K562 (cell line): ENCODE measurements at regions not wholly inside any gene's neighbourhood (a gene's known extent, or its start where the extent isn't known, plus 50 kb on each side); places are given as distances from the start of the nearest gene placed in this dataset.
"Not testable (repeated sequence)": the region's sequence is repeated elsewhere in the genome, so short reads cannot be mapped to it uniquely, and the experiment has no call there.

Experiments used
- ATAC-seq: fragments of 200-7000 bp; cut with Tn5 transposase; 3 replicates; pipeline ENCODE4 v1.9.1; 2020; ENCODE audit warnings: moderate library complexity
- BruUV-seq: library from RNA; stranded (reverse); fragments of 400-500 nt; replicated peaks from 2 replicates; lab custom pipeline; 2021; lab: Mats Ljungman, UMichigan
- CTCF ChIA-PET: fragments of 300-600 bp; formaldehyde crosslinking; extraction: SDS; loops from one replicate; lab custom pipeline; 2021; ENCODE audit warnings: low intra/inter-chr PET ratio; lab: Yijun Ruan, JAX
- POLR2A ChIA-PET: fragments of 300-600, 350-650 bp; sonication (Branson Sonifier 250); formaldehyde crosslinking; extraction: SDS; loops from one replicate; lab custom pipeline; 2021; ENCODE audit warnings: antibody characterized with exemption, inconsistent platforms; lab: Yijun Ruan, JAX
- DNase-seq, 4 experiments: peaks; one replicate each; pipeline versions ENCODE4 v3.0.0 to v3.0.0-alpha.2; 2011 to 2018; ENCODE audit warnings: low spot score in 3 of 4, mixed read lengths in 3 of 4; ENCODE audit errors: extremely low read depth in 1 of 4
- FAIRE-seq: peaks from 2 replicates; lab custom pipeline; 2011; peaks lifted over from hg19 to GRCh38; lab: Jason Lieb, UNC
- H2AFZ ChIP-seq: 2 replicates; pipeline ENCODE4 v1.6.0; 2011; ENCODE audit warnings: low read depth, low read length, control low read depth, inconsistent platforms
- H3K27ac ChIP-seq: fragments of 200-600 bp; 3 replicates; pipeline ENCODE4 v1.8.0; 2011; ENCODE audit warnings: low read depth, mild to moderate bottlenecking, control low read depth, inconsistent platforms, low read length, moderate library complexity, mixed read lengths; ENCODE audit errors: extremely low read depth
- H3K27me3 ChIP-seq, 2 experiments: fragments of 300-600 bp in 1 of 2; 2 replicates in 1 of 2; 3 replicates in 1 of 2; pipeline versions ENCODE4 v1.6.0 to v1.8.0; 2011; ENCODE audit warnings: inconsistent platforms in 2 of 2, low read length in 2 of 2, mild to moderate bottlenecking in 1 of 2, mixed read lengths in 1 of 2, moderate library complexity in 1 of 2; ENCODE audit not compliant: control insufficient read depth in 2 of 2, insufficient read depth in 2 of 2
- H3K36me3 ChIP-seq: fragments of 300-600 bp; 3 replicates; pipeline ENCODE4 v1.8.0; 2011; ENCODE audit warnings: mild to moderate bottlenecking, low read length, inconsistent platforms; ENCODE audit not compliant: control insufficient read depth, insufficient read depth
- H3K4me1 ChIP-seq, 2 experiments: fragments of 200-600 bp in 1 of 2; replicated peaks in 1 of 2; 2 replicates in 1 of 2; 3 replicates in 1 of 2; pipeline versions ENCODE4 v1.5.1 to v1.8.0; 2011; ENCODE audit warnings: inconsistent platforms in 2 of 2, low read length in 2 of 2, mild to moderate bottlenecking in 1 of 2, mixed read lengths in 1 of 2, moderate library complexity in 1 of 2; ENCODE audit not compliant: control insufficient read depth in 2 of 2, insufficient read depth in 2 of 2
- H3K4me2 ChIP-seq: 2 replicates; pipeline ENCODE4 v1.6.1; 2011; ENCODE audit warnings: low read length, control low read depth, inconsistent platforms, mixed read lengths; ENCODE audit not compliant: insufficient read depth
- H3K4me3 ChIP-seq: fragments of 200-600 bp; sonication (generic), shearing (Covaris generic); 2 replicates; pipeline ENCODE4 v1.5.1; 2016; ENCODE audit warnings: control low read depth, inconsistent platforms
- H3K79me2 ChIP-seq: fragments of 200-600 bp; 3 replicates; pipeline ENCODE4 v1.8.0; 2011; ENCODE audit warnings: low read length, inconsistent platforms; ENCODE audit not compliant: control insufficient read depth, insufficient read depth
- H3K9ac ChIP-seq, 2 experiments: 2 replicates each; pipeline versions ENCODE4 v1.6.0 to v1.6.1; 2011; ENCODE audit warnings: low read depth in 2 of 2, low read length in 2 of 2, control low read depth in 1 of 2, inconsistent platforms in 1 of 2, mild to moderate bottlenecking in 1 of 2, mixed read lengths in 1 of 2; ENCODE audit not compliant: insufficient read depth in 1 of 2
- H3K9me1 ChIP-seq: one replicate; pipeline ENCODE4 v1.6.0; 2011; ENCODE audit warnings: inconsistent platforms, mild to moderate bottlenecking, low read length, moderate library complexity; ENCODE audit not compliant: control insufficient read depth, insufficient read depth
- H3K9me3 ChIP-seq: replicated peaks from 2 replicates; pipeline ENCODE4 v1.5.1; 2011; ENCODE audit warnings: low read depth, low read length, inconsistent platforms; ENCODE audit not compliant: control insufficient read depth, insufficient read depth
- H4K20me1 ChIP-seq: replicated peaks from 2 replicates; pipeline ENCODE4 v1.6.1; 2011; ENCODE audit warnings: low read length, inconsistent platforms, mixed read lengths; ENCODE audit not compliant: control insufficient read depth, insufficient read depth
- BRD4 ChIP-seq: fragments of 200-600 bp; sonication (generic); IDR thresholded peaks from 2 replicates; pipeline ENCODE4 v1.6.1; 2017; ENCODE audit warnings: inconsistent platforms
- CEBPB ChIP-seq: fragments of 450-650 bp; IDR thresholded peaks from 2 replicates; pipeline ENCODE4 v1.6.1; 2016; ENCODE audit warnings: missing genetic modification characterization, missing compliant biosample characterization
- CEBPG ChIP-seq, 3 experiments: fragments of 200-800 bp in 1 of 3; sonication (Bioruptor generic) in 1 of 3; sonication (generic) in 1 of 3; formaldehyde crosslinking in 1 of 3; IDR thresholded peaks in 2 of 3; conservative IDR thresholded peaks in 1 of 3; 2 replicates each; pipeline versions ENCODE4 v1.6.1 to v1.8.0; 2016 to 2022; ENCODE audit warnings: missing compliant biosample characterization in 2 of 3, missing genetic modification characterization in 2 of 3, mild to moderate bottlenecking in 1 of 3, missing genetic modification reagents in 1 of 3
- RFX1 ChIP-seq: fragments of 450-650 bp; IDR thresholded peaks from 2 replicates; pipeline ENCODE4 v1.6.1; 2016; ENCODE audit warnings: mild to moderate bottlenecking, moderate library complexity
- XRCC4 ChIP-seq: IDR thresholded peaks from one replicate; pipeline ENCODE4 v1.6.1; 2011; ENCODE audit not compliant: insufficient read depth, insufficient read length; ENCODE audit errors: extremely low read depth
- WGBS: fragments of 100-300 bp; shearing (Covaris generic); methylation state at CpG from one replicate; pipeline ENCODE4 v1.1.6; 2016; ENCODE audit warnings: low coverage, mixed read lengths; ENCODE audit not compliant: insufficient coverage; ENCODE audit errors: missing lambda C conversion rate; 5-methylcytosine and 5-hydroxymethylcytosine counted together
- in situ Hi-C: fragments of 300-500 bp; cut with MboI; formaldehyde crosslinking; loops from 4 replicates; pipeline ENCODE4 v1.15.0; 2018; ENCODE audit warnings: inconsistent platforms, mixed read lengths
- intact Hi-C: fragments of 100-400 bp; cut with micrococcal nuclease; formaldehyde crosslinking; loops from 2 replicates; pipeline ENCODE4 v1.14.2; 2022
- TF ChIP-seq, protein P1 (sequence below): fragments of 250-450 bp; sonication (Bioruptor Pico); IDR thresholded peaks from 2 replicates; pipeline ENCODE4 v1.4.0; 2020; ENCODE audit warnings: mild to moderate bottlenecking, moderate library complexity
- TF ChIP-seq, protein P2 (sequence below): fragments of 450-650 bp; formaldehyde crosslinking; IDR thresholded peaks from 2 replicates; pipeline ENCODE4 v1.4.0; 2022; ENCODE audit warnings: missing genetic modification characterization

DNA sequence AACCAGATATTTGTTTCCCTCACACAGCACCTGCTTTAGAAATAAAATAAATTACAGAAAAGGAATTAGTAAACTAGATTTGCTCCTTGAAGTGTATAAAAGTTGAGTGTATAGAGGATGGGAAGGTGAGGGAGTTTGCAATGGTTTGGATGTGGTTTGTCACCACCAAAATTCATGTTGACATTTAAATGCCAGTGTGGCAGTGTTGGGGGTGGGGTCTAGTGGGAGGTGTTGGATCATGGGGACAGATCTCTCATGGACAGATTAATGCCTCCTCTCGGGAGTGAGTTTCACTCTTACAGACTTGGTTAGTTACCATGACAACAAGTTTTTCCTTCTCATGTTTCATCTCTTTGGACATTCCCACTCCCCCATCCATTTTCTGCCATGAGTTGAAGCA is 83.9 kb upstream of the PRSS3 start:
- POLR2A ChIA-PET, H3K4me3 ChIP-seq, H3K27ac ChIP-seq, H3K27me3 ChIP-seq, BruUV-seq, H3K4me1 ChIP-seq, H2AFZ ChIP-seq, intact Hi-C loops, H3K9me1 ChIP-seq, DNase-seq, in situ Hi-C loops, ATAC-seq, H3K9me3 ChIP-seq, CTCF ChIA-PET, H3K79me2 ChIP-seq, H3K9ac ChIP-seq, H3K36me3 ChIP-seq, H4K20me1 ChIP-seq, H3K4me2 ChIP-seq: not testable (repeated sequence)
- peak; percentile 48 for FAIRE-seq
- TF ChIP-seq RFX1: peak; percentile 81
- WGBS: 0% methylated on average over 1 of the region's 1 CpG

DNA sequence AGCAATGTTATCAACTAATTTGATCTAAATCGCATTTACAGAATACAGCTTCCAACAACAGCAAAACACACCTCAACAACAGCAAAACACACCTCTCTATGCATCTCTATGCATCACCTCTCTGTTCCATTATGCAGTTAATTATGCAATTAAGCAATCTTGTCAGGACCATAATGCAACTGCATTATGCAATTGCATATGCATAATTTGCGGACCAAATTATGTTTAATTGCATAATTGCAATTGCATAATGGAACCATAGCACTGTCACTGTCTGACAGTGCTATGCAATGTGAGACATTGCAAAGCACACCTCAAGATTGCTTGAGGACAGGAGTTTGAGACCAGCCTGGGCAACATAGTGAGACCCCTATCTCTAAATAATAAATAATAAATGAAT is 80.4 kb upstream of the PRSS3 start:
- Histone ChIP-seq H3K79me2 (no peaks in the 10 kb centered on the region), H3K36me3 (no peaks in the 10 kb centered on the region), H3K4me1 (peaks cover 0 to 6% of the 10 kb centered on the region in 2 experiments; a peak in 2 of 5 replicates), H2AFZ (no peak overlapping the region), H4K20me1 (no peaks in the 10 kb centered on the region), H3K27me3 (no peaks in the 10 kb centered on the region), H3K9me1 (no peaks in the 10 kb centered on the region), H3K4me3 (no peak overlapping the region), H3K9me3 (no peaks in the 10 kb centered on the region), H3K9ac (no peak overlapping the region), H3K4me2 (no peak overlapping the region), H3K27ac (no peak overlapping the region)
- intact Hi-C loops: no loop called here
- no TSS peak for BruUV-seq
- peak in 1 of 4 experiments; percentile 3 for DNase-seq
- no peak for ATAC-seq
- in situ Hi-C loops: no loop called here
- TF ChIP-seq, protein P1, sequence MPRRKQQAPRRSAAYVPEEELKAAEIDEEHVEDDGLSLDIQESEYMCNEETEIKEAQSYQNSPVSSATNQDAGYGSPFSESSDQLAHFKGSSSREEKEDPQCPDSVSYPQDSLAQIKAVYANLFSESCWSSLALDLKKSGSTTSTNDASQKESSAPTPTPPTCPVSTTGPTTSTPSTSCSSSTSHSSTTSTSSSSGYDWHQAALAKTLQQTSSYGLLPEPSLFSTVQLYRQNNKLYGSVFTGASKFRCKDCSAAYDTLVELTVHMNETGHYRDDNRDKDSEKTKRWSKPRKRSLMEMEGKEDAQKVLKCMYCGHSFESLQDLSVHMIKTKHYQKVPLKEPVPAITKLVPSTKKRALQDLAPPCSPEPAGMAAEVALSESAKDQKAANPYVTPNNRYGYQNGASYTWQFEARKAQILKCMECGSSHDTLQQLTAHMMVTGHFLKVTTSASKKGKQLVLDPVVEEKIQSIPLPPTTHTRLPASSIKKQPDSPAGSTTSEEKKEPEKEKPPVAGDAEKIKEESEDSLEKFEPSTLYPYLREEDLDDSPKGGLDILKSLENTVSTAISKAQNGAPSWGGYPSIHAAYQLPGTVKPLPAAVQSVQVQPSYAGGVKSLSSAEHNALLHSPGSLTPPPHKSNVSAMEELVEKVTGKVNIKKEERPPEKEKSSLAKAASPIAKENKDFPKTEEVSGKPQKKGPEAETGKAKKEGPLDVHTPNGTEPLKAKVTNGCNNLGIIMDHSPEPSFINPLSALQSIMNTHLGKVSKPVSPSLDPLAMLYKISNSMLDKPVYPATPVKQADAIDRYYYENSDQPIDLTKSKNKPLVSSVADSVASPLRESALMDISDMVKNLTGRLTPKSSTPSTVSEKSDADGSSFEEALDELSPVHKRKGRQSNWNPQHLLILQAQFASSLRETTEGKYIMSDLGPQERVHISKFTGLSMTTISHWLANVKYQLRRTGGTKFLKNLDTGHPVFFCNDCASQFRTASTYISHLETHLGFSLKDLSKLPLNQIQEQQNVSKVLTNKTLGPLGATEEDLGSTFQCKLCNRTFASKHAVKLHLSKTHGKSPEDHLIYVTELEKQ (CRISPR knock-in tag): no peak
- TF ChIP-seq CEBPB (tag) (peak; percentile 76), XRCC4 (no peak), CEBPG (CRISPR knock-in tag; IDR thresholded peaks at IDR 0.05) (no peak), CEBPG (tag; conservative IDR thresholded peaks at IDR 0.05 in 1 of 2, IDR thresholded peaks at IDR 0.05 in 1 of 2) (peak; percentile 32 to 47; a peak in 2 of 4 replicates), BRD4 (no peak)
- TF ChIP-seq, protein P2, sequence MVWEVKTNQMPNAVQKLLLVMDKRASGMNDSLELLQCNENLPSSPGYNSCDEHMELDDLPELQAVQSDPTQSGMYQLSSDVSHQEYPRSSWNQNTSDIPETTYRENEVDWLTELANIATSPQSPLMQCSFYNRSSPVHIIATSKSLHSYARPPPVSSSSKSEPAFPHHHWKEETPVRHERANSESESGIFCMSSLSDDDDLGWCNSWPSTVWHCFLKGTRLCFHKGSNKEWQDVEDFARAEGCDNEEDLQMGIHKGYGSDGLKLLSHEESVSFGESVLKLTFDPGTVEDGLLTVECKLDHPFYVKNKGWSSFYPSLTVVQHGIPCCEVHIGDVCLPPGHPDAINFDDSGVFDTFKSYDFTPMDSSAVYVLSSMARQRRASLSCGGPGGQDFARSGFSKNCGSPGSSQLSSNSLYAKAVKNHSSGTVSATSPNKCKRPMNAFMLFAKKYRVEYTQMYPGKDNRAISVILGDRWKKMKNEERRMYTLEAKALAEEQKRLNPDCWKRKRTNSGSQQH (CRISPR knock-in tag): no peak
- ChIA-PET CTCF (no interaction called here), POLR2A (no interaction called here)
- no peak for FAIRE-seq
- 0% methylated on average over 2 of the region's 2 CpGs for WGBS
